ENCODE measurements at regions not wholly inside any gene's neighbourhood (a gene's known extent, or its start where the extent isn't known, plus 50 kb on each side); places are given as distances from the start of the nearest gene placed in this dataset.

DNA sequence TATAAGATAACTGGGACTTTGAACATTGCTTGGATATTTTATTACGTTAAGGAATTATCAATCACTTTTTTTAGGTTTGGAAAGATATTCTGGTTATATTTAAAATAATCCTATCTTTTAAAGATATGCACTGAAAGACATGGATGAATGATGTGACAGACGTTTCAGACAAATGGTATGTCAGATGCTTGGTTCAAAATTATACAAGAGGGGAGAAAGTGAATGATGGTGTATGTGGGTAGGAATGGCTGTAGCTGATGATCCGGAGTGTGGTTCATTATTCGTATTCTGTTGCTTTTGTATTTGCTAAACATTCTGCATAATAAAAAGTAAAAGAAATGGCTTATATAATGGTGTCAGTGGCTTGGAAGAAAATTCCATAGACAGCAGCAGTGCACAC, 51.0 kb upstream of the SNRPB2 start:
- no peaks in the 10 kb centered on the region for H3K9me3 Mint-ChIP-seq (ENCODE audit: unreplicated experiment)
- Histone ChIP-seq H3K4me1 (no peaks in the 10 kb centered on the region), H3K27me3 (replicated peaks; ENCODE audit: control insufficient read depth, insufficient read depth, low read length) (no peaks in the 10 kb centered on the region), H3K36me3 (ENCODE audit: control insufficient read depth, insufficient read depth, low read length) (no peaks in the 10 kb centered on the region), H3K9me3 (peaks cover 7% of the 10 kb centered on the region; the same call in 1 of the 2 replicates), H3K4me3 (ENCODE audit: low read depth, low read length) (no peak overlapping the region)
- POLR2A ChIA-PET, result no interaction called here
- H3K27ac Mint-ChIP-seq (ENCODE audit: unreplicated experiment), result no peak overlapping the region
- H3K4me1 Mint-ChIP-seq (ENCODE audit: low read depth, unreplicated experiment), result no peaks in the 10 kb centered on the region
- no TSS peak for BruUV-seq (replicated peaks)
- DNase-seq, result no peak
- intact Hi-C loops (cut with micrococcal nuclease; ENCODE audit: unreplicated experiment), result no loop called here
- H3K36me3 Mint-ChIP-seq (ENCODE audit: insufficient read depth, unreplicated experiment), result no peaks in the 10 kb centered on the region
- CTCF ChIA-PET, result no interaction called here
- TF ChIP-seq, protein P1, sequence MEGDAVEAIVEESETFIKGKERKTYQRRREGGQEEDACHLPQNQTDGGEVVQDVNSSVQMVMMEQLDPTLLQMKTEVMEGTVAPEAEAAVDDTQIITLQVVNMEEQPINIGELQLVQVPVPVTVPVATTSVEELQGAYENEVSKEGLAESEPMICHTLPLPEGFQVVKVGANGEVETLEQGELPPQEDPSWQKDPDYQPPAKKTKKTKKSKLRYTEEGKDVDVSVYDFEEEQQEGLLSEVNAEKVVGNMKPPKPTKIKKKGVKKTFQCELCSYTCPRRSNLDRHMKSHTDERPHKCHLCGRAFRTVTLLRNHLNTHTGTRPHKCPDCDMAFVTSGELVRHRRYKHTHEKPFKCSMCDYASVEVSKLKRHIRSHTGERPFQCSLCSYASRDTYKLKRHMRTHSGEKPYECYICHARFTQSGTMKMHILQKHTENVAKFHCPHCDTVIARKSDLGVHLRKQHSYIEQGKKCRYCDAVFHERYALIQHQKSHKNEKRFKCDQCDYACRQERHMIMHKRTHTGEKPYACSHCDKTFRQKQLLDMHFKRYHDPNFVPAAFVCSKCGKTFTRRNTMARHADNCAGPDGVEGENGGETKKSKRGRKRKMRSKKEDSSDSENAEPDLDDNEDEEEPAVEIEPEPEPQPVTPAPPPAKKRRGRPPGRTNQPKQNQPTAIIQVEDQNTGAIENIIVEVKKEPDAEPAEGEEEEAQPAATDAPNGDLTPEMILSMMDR (IDR thresholded peaks at IDR 0.05; ENCODE audit: insufficient read depth in 1 of 2, low read depth in 1 of 2, low read length in 1 of 2, severe bottlenecking in 1 of 2, unreplicated experiment in 1 of 2), result no peak
- H3K27me3 Mint-ChIP-seq (ENCODE audit: insufficient read depth, unreplicated experiment), result peaks cover 17% of the 10 kb centered on the region
- H3K4me3 Mint-ChIP-seq (ENCODE audit: unreplicated experiment), result no peak overlapping the region

DNA sequence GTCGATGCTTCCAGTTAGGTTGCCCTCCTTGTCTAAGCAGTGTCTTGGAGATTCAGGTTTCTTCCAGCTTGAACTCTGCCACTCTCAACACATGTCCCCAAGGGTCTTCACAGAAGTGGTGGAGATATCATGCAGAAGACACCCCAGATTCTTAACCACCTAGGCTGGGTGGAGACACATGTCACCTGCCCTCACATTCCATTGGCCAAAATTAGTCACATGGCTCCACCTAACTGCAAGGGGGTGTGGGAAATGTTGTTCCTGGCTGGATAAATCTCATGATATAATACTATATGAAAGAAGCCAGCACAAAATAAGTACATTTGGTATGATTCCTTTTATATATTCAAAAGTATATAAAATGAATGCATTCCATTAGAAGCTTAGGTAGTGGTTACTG, 52.9 kb upstream of the SNRPB2 start:
- no peak overlapping the region for H3K27ac Mint-ChIP-seq (ENCODE audit: unreplicated experiment)
- Histone ChIP-seq H3K4me3 (ENCODE audit: low read depth, low read length) (no peak overlapping the region), H3K4me1 (no peaks in the 10 kb centered on the region), H3K27me3 (replicated peaks; ENCODE audit: control insufficient read depth, insufficient read depth, low read length) (no peaks in the 10 kb centered on the region), H3K36me3 (ENCODE audit: control insufficient read depth, insufficient read depth, low read length) (no peaks in the 10 kb centered on the region), H3K9me3 (peaks cover 7% of the 10 kb centered on the region; the same call in 1 of the 2 replicates)
- intact Hi-C loops (cut with micrococcal nuclease; ENCODE audit: unreplicated experiment), result no loop called here
- no TSS peak for BruUV-seq (replicated peaks)
- DNase-seq, result no peak
- H3K4me3 Mint-ChIP-seq (ENCODE audit: unreplicated experiment), result no peak overlapping the region
- no peaks in the 10 kb centered on the region for H3K4me1 Mint-ChIP-seq (ENCODE audit: low read depth, unreplicated experiment)
- no peaks in the 10 kb centered on the region for H3K36me3 Mint-ChIP-seq (ENCODE audit: insufficient read depth, unreplicated experiment)
- ChIA-PET POLR2A (no interaction called here), CTCF (no interaction called here)
- TF ChIP-seq, protein P1 (IDR thresholded peaks at IDR 0.05; ENCODE audit: insufficient read depth in 1 of 2, low read depth in 1 of 2, low read length in 1 of 2, severe bottlenecking in 1 of 2, unreplicated experiment in 1 of 2), result no peak
- peaks cover 17% of the 10 kb centered on the region for H3K27me3 Mint-ChIP-seq (ENCODE audit: insufficient read depth, unreplicated experiment)
- H3K9me3 Mint-ChIP-seq (ENCODE audit: unreplicated experiment), result peaks cover 10% of the 10 kb centered on the region

DNA sequence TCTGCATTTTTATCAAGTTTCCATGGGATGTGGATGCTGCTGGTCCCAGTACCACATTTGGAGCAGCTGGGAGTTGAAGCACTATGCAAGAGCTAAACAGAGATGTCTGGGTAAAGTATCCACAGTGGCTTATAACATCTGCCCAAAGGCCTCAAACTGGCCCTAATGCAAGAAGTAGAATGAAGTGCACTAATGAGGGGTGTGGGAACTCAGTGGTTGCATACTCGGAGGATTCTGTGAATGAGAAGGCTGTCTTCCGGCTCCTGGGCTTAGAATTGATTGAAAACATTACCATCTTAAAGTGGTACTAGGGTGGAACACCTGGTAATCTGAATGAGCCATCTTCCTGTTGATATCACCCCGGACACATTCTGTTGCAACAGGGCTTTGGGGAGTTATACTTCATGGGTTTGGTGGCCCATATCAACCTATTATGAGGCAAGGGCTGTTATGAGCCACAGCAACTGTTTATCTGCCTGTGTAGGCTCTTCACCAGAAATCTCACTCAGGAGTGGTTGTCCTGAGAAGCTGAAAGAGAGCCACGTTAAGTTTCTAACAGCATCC, 54.7 kb upstream of the SNRPB2 start:
- peaks cover 10% of the 10 kb centered on the region for H3K9me3 Mint-ChIP-seq (ENCODE audit: unreplicated experiment)
- Histone ChIP-seq H3K9me3 (peaks cover 7% of the 10 kb centered on the region; the same call in 1 of the 2 replicates), H3K27me3 (replicated peaks; ENCODE audit: control insufficient read depth, insufficient read depth, low read length) (no peaks in the 10 kb centered on the region), H3K4me3 (ENCODE audit: low read depth, low read length) (no peak overlapping the region), H3K4me1 (no peaks in the 10 kb centered on the region), H3K36me3 (ENCODE audit: control insufficient read depth, insufficient read depth, low read length) (no peaks in the 10 kb centered on the region)
- H3K4me1 Mint-ChIP-seq (ENCODE audit: low read depth, unreplicated experiment), result no peaks in the 10 kb centered on the region
- peaks cover 15% of the 10 kb centered on the region for H3K27me3 Mint-ChIP-seq (ENCODE audit: insufficient read depth, unreplicated experiment)
- H3K27ac Mint-ChIP-seq (ENCODE audit: unreplicated experiment), result no peak overlapping the region
- BruUV-seq (replicated peaks), result no TSS peak
- POLR2A ChIA-PET, result no interaction called here
- H3K36me3 Mint-ChIP-seq (ENCODE audit: insufficient read depth, unreplicated experiment), result no peaks in the 10 kb centered on the region
- CTCF ChIA-PET, result no interaction called here
- no peak overlapping the region for H3K4me3 Mint-ChIP-seq (ENCODE audit: unreplicated experiment)
- intact Hi-C loops (cut with micrococcal nuclease; ENCODE audit: unreplicated experiment), result no loop called here
- DNase-seq, result no peak
- TF ChIP-seq, protein P1 (IDR thresholded peaks at IDR 0.05; ENCODE audit: insufficient read depth in 1 of 2, low read depth in 1 of 2, low read length in 1 of 2, severe bottlenecking in 1 of 2, unreplicated experiment in 1 of 2), result no peak

Measured in Caco-2 (cell line).